Spleen (tissue), 11 donors: ENCODE measurements at regions not wholly inside any gene's neighbourhood (a gene's known extent, or its start where the extent isn't known, plus 50 kb on each side); places are given as distances from the start of the nearest gene placed in this dataset.

ENCODE experiments used
- DNase-seq: peaks from one replicate; pipeline ENCODE4 v3.0.0-alpha.2; 2020
- H3K27ac ChIP-seq, 8 donors: fragments of 200-600 bp; sonication (generic) in 7 of 8; 1 replicate in 4 of 8; 2 replicates in 4 of 8; pipeline versions ENCODE4 v1.5.0 to v1.8.0; 2016 to 2021; ENCODE audit warnings: inconsistent platforms in 4 of 8, mild to moderate bottlenecking in 4 of 8, moderate library complexity in 1 of 8
- H3K27me3 ChIP-seq, 7 donors: fragments of 200-600 bp; sonication (generic) in 6 of 7; replicated peaks in 1 of 7; 1 replicate in 4 of 7; 2 replicates in 3 of 7; pipeline versions ENCODE4 v1.5.0 to v1.8.0; 2016 to 2021; ENCODE audit warnings: inconsistent platforms in 3 of 7, mild to moderate bottlenecking in 1 of 7
- H3K36me3 ChIP-seq, 6 donors: fragments of 200-600 bp; sonication (generic) in 5 of 6; 1 replicate in 4 of 6; 2 replicates in 2 of 6; pipeline versions ENCODE4 v1.5.0 to v1.8.0; 2016 to 2021; ENCODE audit warnings: inconsistent platforms in 2 of 6
- H3K4me1 ChIP-seq, 6 donors: fragments of 200-600 bp; sonication (generic) in 5 of 6; 1 replicate in 3 of 6; 2 replicates in 3 of 6; pipeline versions ENCODE4 v1.5.0 to v1.8.0; 2016 to 2021; ENCODE audit warnings: inconsistent platforms in 3 of 6
- H3K4me3 ChIP-seq, 8 donors: fragments of 200-600 bp; sonication (generic) in 7 of 8; 1 replicate in 4 of 8; 2 replicates in 4 of 8; pipeline versions ENCODE4 v1.5.0 to v1.8.0; 2016 to 2021; ENCODE audit warnings: inconsistent platforms in 4 of 8, mild to moderate bottlenecking in 4 of 8, moderate library complexity in 2 of 8
- H3K9me3 ChIP-seq, 8 donors: fragments of 200-600 bp; sonication (generic) in 7 of 8; 1 replicate in 4 of 8; 2 replicates in 4 of 8; pipeline versions ENCODE4 v1.5.0 to v1.8.0; 2016 to 2021; ENCODE audit warnings: inconsistent platforms in 4 of 8
- CTCF ChIP-seq, 11 experiments: fragments of 200-600 bp in 7 of 11; fragments of 450-650 bp in 4 of 11; sonication (generic) in 4 of 11; IDR thresholded peaks in 8 of 11; conservative IDR thresholded peaks in 3 of 11; 1 replicate in 7 of 11; 2 replicates in 4 of 11; pipeline versions ENCODE4 v1.4.0 to v1.8.0; 2016 to 2021; ENCODE audit warnings: antibody characterized with exemption in 11 of 11, inconsistent platforms in 4 of 11, mild to moderate bottlenecking in 1 of 11
- POLR2A ChIP-seq, 3 donors: fragments of 450-650 bp; IDR thresholded peaks; one replicate each; pipeline ENCODE4 v1.5.1; 2017; ENCODE audit warnings: antibody characterized with exemption in 3 of 3, mild to moderate bottlenecking in 1 of 3
- POLR2AphosphoS5 ChIP-seq, 3 donors: sonication (generic); formaldehyde crosslinking; IDR thresholded peaks; one replicate each; pipeline ENCODE4 v1.5.1; 2017; ENCODE audit warnings: antibody characterized with exemption in 3 of 3
- WGBS, 5 donors: extraction: QIAGEN DNeasy Blood & Tissue Kit in 3 of 5; methylation state at CpG; one replicate each; pipeline versions ENCODE4 v1.1.5 to v1.1.7; 2013 to 2018; 5-methylcytosine and 5-hydroxymethylcytosine counted together
- intact Hi-C: fragments of 100-400 bp; cut with DNase I; formaldehyde crosslinking; loops from one replicate; pipeline ENCODE4 v1.15.0; 2023; ENCODE audit warnings: low total_unique reads
- donor health status: healthy with polysubstance abuse.
- donor health status: DM: no; HTN: no; CAD: no; lungs with moderate emphysema.
- donor health status: DM: no; HTN: no; CAD: no.
- donor health status: Bipolar disorder and iron deficiency.
- donor health status: healthy.
- donor health status: DM: no; HTN: no; CAD: no.
- donor health status: DM: yes; HTN: yes; CAD: no.

- 69 to 90% (median 87%) methylated on average over 5 of the region's 5 CpGs for WGBS, 5 donors
- H3K4me1 ChIP-seq = peaks cover 0 to 14% (median 2%) of the 10 kb centered on the region in 6 donors
- peak overlapping the region in 2 of 8 donors; percentile 67 to 74 for H3K27ac ChIP-seq
- DNase-seq = no peak
- H3K27me3 ChIP-seq = no peaks in the 10 kb centered on the region
- intact Hi-C loops = no loop called here
- TF ChIP-seq POLR2A (IDR thresholded peaks at IDR 0.05) (no peak), POLR2AphosphoS5 (IDR thresholded peaks at IDR 0.05) (no peak), CTCF (IDR thresholded peaks at IDR 0.05 in 8 of 11, conservative IDR thresholded peaks at IDR 0.05 in 3 of 11) (no peak)
- H3K9me3 ChIP-seq = peaks cover 0 to 5% (median 3%) of the 10 kb centered on the region in 8 donors
- no peaks in the 10 kb centered on the region for H3K36me3 ChIP-seq
- H3K4me3 ChIP-seq = no peak overlapping the region
These were observed 703.7 kb downstream of the MAFB start for GRCh38 chr20:39985271-39985827.

- no peak overlapping the region for H3K4me3 ChIP-seq
- H3K27me3 ChIP-seq = no peaks in the 10 kb centered on the region
- H3K9me3 ChIP-seq = no peaks in the 10 kb centered on the region
- no peak for DNase-seq
- H3K4me1 ChIP-seq = peaks cover 0 to 14% (median 2%) of the 10 kb centered on the region in 6 donors
- intact Hi-C loops = no loop called here
- no peaks in the 10 kb centered on the region for H3K36me3 ChIP-seq
- no peak overlapping the region for H3K27ac ChIP-seq
- TF ChIP-seq POLR2A (IDR thresholded peaks at IDR 0.05) (no peak), CTCF (IDR thresholded peaks at IDR 0.05 in 8 of 11, conservative IDR thresholded peaks at IDR 0.05 in 3 of 11) (no peak), POLR2AphosphoS5 (IDR thresholded peaks at IDR 0.05) (no peak)
- WGBS, 5 donors = 82 to 85% (median 83%) methylated on average over 1 of the region's 1 CpG
These were observed 705.4 kb downstream of the MAFB start for GRCh38 chr20:39983655-39984054.

- Histone ChIP-seq H3K4me3 (no peak overlapping the region), H3K36me3 (no peaks in the 10 kb centered on the region), H3K9me3 (no peaks in the 10 kb centered on the region), H3K27ac (no peak overlapping the region), H3K27me3 (no peaks in the 10 kb centered on the region), H3K4me1 (peaks cover 0 to 14% (median 0%) of the 10 kb centered on the region in 6 donors)
- WGBS, 5 donors = 79 to 92% (median 84%) methylated on average over 2 of the region's 2 CpGs
- TF ChIP-seq POLR2AphosphoS5 (IDR thresholded peaks at IDR 0.05) (no peak), POLR2A (IDR thresholded peaks at IDR 0.05) (no peak), CTCF (IDR thresholded peaks at IDR 0.05 in 8 of 11, conservative IDR thresholded peaks at IDR 0.05 in 3 of 11) (no peak)
- intact Hi-C loops = no loop called here
- DNase-seq = no peak
These were observed 705.9 kb downstream of the MAFB start for GRCh38 chr20:39983183-39983582.

- H3K27ac ChIP-seq = no peak overlapping the region
- 83 to 91% (median 90%) methylated on average over 3 to 6 of the region's 6 CpGs for WGBS, 5 donors
- intact Hi-C loops = no loop called here
- no peak for DNase-seq
- no peaks in the 10 kb centered on the region for H3K36me3 ChIP-seq
- peaks cover 0 to 13% (median 0%) of the 10 kb centered on the region in 7 donors for H3K27me3 ChIP-seq
- TF ChIP-seq CTCF (IDR thresholded peaks at IDR 0.05 in 8 of 11, conservative IDR thresholded peaks at IDR 0.05 in 3 of 11) (no peak), POLR2AphosphoS5 (IDR thresholded peaks at IDR 0.05) (no peak), POLR2A (IDR thresholded peaks at IDR 0.05) (no peak)
- H3K4me3 ChIP-seq = no peak overlapping the region
- H3K4me1 ChIP-seq = no peaks in the 10 kb centered on the region
- H3K9me3 ChIP-seq = peaks cover 0 to 29% (median 9%) of the 10 kb centered on the region in 8 donors
These were observed 714.0 kb downstream of the MAFB start for GRCh38 chr20:39974966-39975501.
